Lung (tissue), 12 donors: ENCODE measurements at regions not wholly inside any gene's neighbourhood (a gene's known extent, or its start where the extent isn't known, plus 50 kb on each side); places are given as distances from the start of the nearest gene placed in this dataset. TPM values are rescaled to one million over a fixed set of nuclear protein-coding genes. Genes with fewer than 3 reads are reported as not detected.

Source experiments
- ATAC-seq: fragments of 200-7000 bp; cut with Tn5 transposase; one replicate; pipeline ENCODE4 v1.9.1; 2020; ENCODE audit warnings: moderate number of reproducible peaks; ENCODE audit not compliant: insufficient read depth, low FRiP score
- DNase-seq, 3 donors: peaks; one replicate each; pipeline ENCODE4 v3.0.0-alpha.2; 2013 to 2017
- H3K27ac ChIP-seq, 2 donors: one replicate each; pipeline ENCODE4 v1.5.1; 2013; ENCODE audit warnings: mild to moderate bottlenecking in 2 of 2, moderate library complexity in 2 of 2, control low read depth in 1 of 2, inconsistent platforms in 1 of 2, low read depth in 1 of 2, low read length in 1 of 2
- H3K27me3 ChIP-seq, 3 donors: one replicate each; pipeline ENCODE4 v1.5.1; 2013; ENCODE audit warnings: low read length in 2 of 3; ENCODE audit not compliant: control insufficient read depth in 3 of 3, insufficient read depth in 3 of 3
- H3K36me3 ChIP-seq, 4 donors: one replicate each; pipeline ENCODE4 v1.5.1; 2013; ENCODE audit warnings: low read length in 4 of 4, mild to moderate bottlenecking in 1 of 4, moderate library complexity in 1 of 4; ENCODE audit not compliant: control insufficient read depth in 4 of 4, insufficient read depth in 4 of 4
- H3K4me1 ChIP-seq, 5 donors: one replicate each; pipeline ENCODE4 v1.5.1; 2013; ENCODE audit warnings: low read length in 5 of 5, mild to moderate bottlenecking in 2 of 5, moderate library complexity in 1 of 5; ENCODE audit not compliant: control insufficient read depth in 5 of 5, insufficient read depth in 5 of 5
- H3K4me3 ChIP-seq: one replicate; pipeline ENCODE4 v1.5.1; 2013; ENCODE audit warnings: mild to moderate bottlenecking, control low read depth, moderate library complexity
- H3K9ac ChIP-seq, 2 donors: one replicate each; pipeline ENCODE4 v1.5.1; 2013; ENCODE audit warnings: low read length in 2 of 2, control low read depth in 1 of 2; ENCODE audit not compliant: insufficient read depth in 1 of 2
- H3K9me3 ChIP-seq, 4 donors: one replicate each; pipeline ENCODE4 v1.5.1; 2013; ENCODE audit warnings: low read length in 3 of 4, mild to moderate bottlenecking in 1 of 4, moderate library complexity in 1 of 4; ENCODE audit not compliant: control insufficient read depth in 4 of 4, insufficient read depth in 3 of 4
- WGBS, 2 donors: extraction: QIAGEN DNeasy Blood & Tissue Kit; methylation state at CpG; one replicate each; pipeline ENCODE4 v1.1.7; 2013; 5-methylcytosine and 5-hydroxymethylcytosine counted together
- small RNA-seq: library from RNA; depleted of rRNA; stranded (forward); fragments of <200 nt; gene quantifications from one replicate; pipeline ENCODE3, GENCODE V24; 2014; ENCODE audit warnings: low replicate concordance
- TF ChIP-seq, protein P1 (sequence below): IDR thresholded peaks from 2 replicates; pipeline ENCODE4 v1.5.1; 2012; ENCODE audit warnings: mild to moderate bottlenecking; ENCODE audit errors: control extremely low read depth, extremely low read depth
- donor health status: control.
- donor health status: control.
- donor health status: Bipolar disorder and iron deficiency.
- donor health status: healthy.
- donor health status: DM: yes; HTN: yes; CAD: no.

DNA sequence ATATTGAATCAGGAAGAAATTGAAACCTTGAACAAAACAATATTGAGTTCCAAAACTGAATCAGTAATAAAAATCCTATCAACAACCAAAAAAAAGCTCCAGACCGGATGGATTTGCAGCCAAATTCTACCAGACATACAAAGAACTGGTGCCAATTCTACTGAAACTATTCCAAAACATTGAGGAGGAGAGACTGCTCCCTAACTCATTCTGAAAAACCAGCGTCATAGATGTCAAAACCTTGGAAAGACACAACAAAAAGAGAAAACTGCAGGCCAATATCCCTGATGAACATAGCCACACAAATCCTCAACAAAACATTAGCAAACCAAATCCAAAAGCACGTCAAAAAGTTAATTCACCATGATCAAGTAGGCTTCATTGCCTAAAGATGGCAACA is 353.8 kb downstream of the TMEM135 start:
- Histone ChIP-seq H3K9ac (no peak overlapping the region), H3K27me3 (no peaks in the 10 kb centered on the region), H3K27ac (no peak overlapping the region), H3K4me3 (no peak overlapping the region), H3K4me1 (no peaks in the 10 kb centered on the region), H3K36me3 (no peaks in the 10 kb centered on the region), H3K9me3 (peaks cover 0 to 3% (median 0%) of the 10 kb centered on the region in 4 donors)
- DNase-seq (peak in 2 of 3 donors; percentile 12 to 20), ATAC-seq (no peak)
- TF ChIP-seq, protein P1, sequence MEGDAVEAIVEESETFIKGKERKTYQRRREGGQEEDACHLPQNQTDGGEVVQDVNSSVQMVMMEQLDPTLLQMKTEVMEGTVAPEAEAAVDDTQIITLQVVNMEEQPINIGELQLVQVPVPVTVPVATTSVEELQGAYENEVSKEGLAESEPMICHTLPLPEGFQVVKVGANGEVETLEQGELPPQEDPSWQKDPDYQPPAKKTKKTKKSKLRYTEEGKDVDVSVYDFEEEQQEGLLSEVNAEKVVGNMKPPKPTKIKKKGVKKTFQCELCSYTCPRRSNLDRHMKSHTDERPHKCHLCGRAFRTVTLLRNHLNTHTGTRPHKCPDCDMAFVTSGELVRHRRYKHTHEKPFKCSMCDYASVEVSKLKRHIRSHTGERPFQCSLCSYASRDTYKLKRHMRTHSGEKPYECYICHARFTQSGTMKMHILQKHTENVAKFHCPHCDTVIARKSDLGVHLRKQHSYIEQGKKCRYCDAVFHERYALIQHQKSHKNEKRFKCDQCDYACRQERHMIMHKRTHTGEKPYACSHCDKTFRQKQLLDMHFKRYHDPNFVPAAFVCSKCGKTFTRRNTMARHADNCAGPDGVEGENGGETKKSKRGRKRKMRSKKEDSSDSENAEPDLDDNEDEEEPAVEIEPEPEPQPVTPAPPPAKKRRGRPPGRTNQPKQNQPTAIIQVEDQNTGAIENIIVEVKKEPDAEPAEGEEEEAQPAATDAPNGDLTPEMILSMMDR: no peak
- 63 to 86% methylated on average over 3 of the region's 3 CpGs for WGBS, 2 donors

DNA sequence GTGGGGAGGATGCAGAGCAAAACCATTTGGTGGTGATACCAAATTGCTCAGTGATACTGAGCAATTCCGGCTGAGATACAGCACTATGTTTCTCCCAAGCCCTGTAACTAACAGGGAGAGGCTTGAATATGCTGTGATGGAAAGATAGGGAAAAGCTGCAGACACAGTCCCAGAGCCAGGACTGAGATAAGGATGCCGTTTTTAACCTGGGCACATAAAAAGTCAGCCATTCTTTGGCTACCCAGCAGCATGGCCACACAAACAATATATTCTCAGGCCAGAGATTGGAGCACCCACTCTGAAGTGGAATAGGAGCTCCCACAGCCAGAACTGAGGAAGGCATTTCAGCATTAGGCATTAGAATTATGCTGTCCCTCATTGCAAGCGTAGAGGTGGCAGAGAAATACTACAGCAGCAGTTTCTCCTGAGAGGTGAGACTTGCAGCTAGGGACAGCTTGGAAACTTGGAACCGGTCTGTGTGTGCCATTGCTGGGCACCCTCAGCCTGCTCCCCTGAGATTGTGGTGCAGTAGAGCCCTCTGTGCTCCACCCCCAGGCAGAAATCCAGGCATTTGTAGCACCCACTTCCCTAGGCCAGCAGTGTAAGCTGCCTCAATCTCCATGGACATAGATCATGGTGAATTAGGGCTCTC is 346.5 kb downstream of the TMEM135 start:
- H3K4me3 ChIP-seq: no peak overlapping the region
- no peaks in the 10 kb centered on the region for H3K27me3 ChIP-seq
- WGBS, 2 donors: 70 to 78% methylated on average over 4 of the region's 4 CpGs
- ATAC-seq: no peak
- no peak for DNase-seq
- no peak overlapping the region for H3K27ac ChIP-seq
- H3K9ac ChIP-seq: no peak overlapping the region
- H3K4me1 ChIP-seq: no peaks in the 10 kb centered on the region
- H3K9me3 ChIP-seq: peaks cover 0 to 8% (median 3%) of the 10 kb centered on the region in 4 donors
- no peaks in the 10 kb centered on the region for H3K36me3 ChIP-seq
- TF ChIP-seq, protein P1: no peak

DNA sequence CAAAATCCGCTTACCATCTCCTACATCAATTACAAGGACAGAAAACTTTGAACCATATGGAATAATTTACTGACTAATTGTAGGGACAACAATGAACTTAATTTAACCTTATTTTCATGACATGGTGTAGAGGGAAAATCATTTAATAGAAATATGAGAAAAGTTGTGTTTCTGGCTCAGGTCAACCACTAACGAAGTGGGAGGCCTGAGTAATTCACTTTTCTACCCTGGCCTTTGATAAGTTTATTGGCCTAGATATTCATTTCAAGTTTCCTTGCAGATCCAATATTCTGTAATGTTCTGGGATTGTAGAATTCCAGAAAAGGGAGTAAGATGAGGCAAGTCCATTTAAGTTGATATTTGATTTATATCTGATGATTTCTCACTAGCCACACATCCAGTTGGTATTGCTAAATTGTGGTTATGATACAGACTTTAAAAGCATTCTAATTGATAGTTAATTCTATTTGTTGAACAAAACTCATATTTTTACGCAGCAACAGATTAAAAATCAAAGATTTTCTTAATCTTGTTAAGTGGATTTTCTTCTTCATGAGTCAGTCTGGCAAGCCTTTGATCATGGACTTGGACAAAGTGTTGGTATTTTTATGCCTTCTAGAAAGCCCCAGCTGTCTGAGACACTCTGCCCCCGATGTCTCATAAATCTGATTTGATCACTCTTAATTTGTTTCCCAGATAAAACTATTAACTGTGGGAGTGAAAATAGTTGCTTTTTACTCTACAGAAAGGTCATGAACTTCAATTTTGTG is 336.5 kb downstream of the TMEM135 start:
- Histone ChIP-seq H3K36me3 (no peaks in the 10 kb centered on the region), H3K4me1 (no peaks in the 10 kb centered on the region), H3K9ac (no peak overlapping the region), H3K4me3 (no peak overlapping the region), H3K9me3 (peaks cover 0 to 2% (median 0%) of the 10 kb centered on the region in 4 donors), H3K27me3 (no peaks in the 10 kb centered on the region), H3K27ac (no peak overlapping the region)
- ATAC-seq (no peak), DNase-seq (peak in 1 of 3 donors; percentile 44)
- WGBS, 2 donors: 78 to 90% methylated on average over 4 of the region's 4 CpGs
- TF ChIP-seq, protein P1: no peak

Small RNAs in the stretch of these regions (small RNA-seq; reads per million reads assigned to genes)
- not detected for gene AP000676.1
- not detected for gene RF00026
- not detected for gene RNU6-1135P
